Lung (tissue), 11 donors: ENCODE measurements at regions not wholly inside any gene's neighbourhood (a gene's known extent, or its start where the extent isn't known, plus 50 kb on each side); places are given as distances from the start of the nearest gene placed in this dataset.

ENCODE experiments used
- ATAC-seq: fragments of 200-7000 bp; cut with Tn5 transposase; one replicate; pipeline ENCODE4 v1.9.1; 2020; ENCODE audit warnings: moderate number of reproducible peaks; ENCODE audit not compliant: insufficient read depth, low FRiP score
- DNase-seq, 3 donors: peaks; one replicate each; pipeline ENCODE4 v3.0.0-alpha.2; 2013 to 2017
- H3K27ac ChIP-seq, 2 donors: one replicate each; pipeline ENCODE4 v1.5.1; 2013; ENCODE audit warnings: mild to moderate bottlenecking in 2 of 2, moderate library complexity in 2 of 2, control low read depth in 1 of 2, inconsistent platforms in 1 of 2, low read depth in 1 of 2, low read length in 1 of 2
- H3K27me3 ChIP-seq, 3 donors: one replicate each; pipeline ENCODE4 v1.5.1; 2013; ENCODE audit warnings: low read length in 2 of 3; ENCODE audit not compliant: control insufficient read depth in 3 of 3, insufficient read depth in 3 of 3
- H3K36me3 ChIP-seq, 4 donors: one replicate each; pipeline ENCODE4 v1.5.1; 2013; ENCODE audit warnings: low read length in 4 of 4, mild to moderate bottlenecking in 1 of 4, moderate library complexity in 1 of 4; ENCODE audit not compliant: control insufficient read depth in 4 of 4, insufficient read depth in 4 of 4
- H3K4me1 ChIP-seq, 5 donors: one replicate each; pipeline ENCODE4 v1.5.1; 2013; ENCODE audit warnings: low read length in 5 of 5, mild to moderate bottlenecking in 2 of 5, moderate library complexity in 1 of 5; ENCODE audit not compliant: control insufficient read depth in 5 of 5, insufficient read depth in 5 of 5
- H3K4me3 ChIP-seq: one replicate; pipeline ENCODE4 v1.5.1; 2013; ENCODE audit warnings: mild to moderate bottlenecking, control low read depth, moderate library complexity
- H3K9ac ChIP-seq, 2 donors: one replicate each; pipeline ENCODE4 v1.5.1; 2013; ENCODE audit warnings: low read length in 2 of 2, control low read depth in 1 of 2; ENCODE audit not compliant: insufficient read depth in 1 of 2
- H3K9me3 ChIP-seq, 4 donors: one replicate each; pipeline ENCODE4 v1.5.1; 2013; ENCODE audit warnings: low read length in 3 of 4, mild to moderate bottlenecking in 1 of 4, moderate library complexity in 1 of 4; ENCODE audit not compliant: control insufficient read depth in 4 of 4, insufficient read depth in 3 of 4
- CTCF ChIP-seq: IDR thresholded peaks from 2 replicates; pipeline ENCODE4 v1.5.1; 2012; ENCODE audit warnings: mild to moderate bottlenecking; ENCODE audit errors: control extremely low read depth, extremely low read depth
- WGBS, 2 donors: extraction: QIAGEN DNeasy Blood & Tissue Kit; methylation state at CpG; one replicate each; pipeline ENCODE4 v1.1.7; 2013; 5-methylcytosine and 5-hydroxymethylcytosine counted together
- donor health status: control.
- donor health status: control.
- donor health status: Bipolar disorder and iron deficiency.
- donor health status: healthy.
- donor health status: DM: yes; HTN: yes; CAD: no.

GRCh38 chr14:43119672-43120071, 1387.4 kb downstream of the FSCB start:
- Histone ChIP-seq H3K27me3 (no peaks in the 10 kb centered on the region), H3K9ac (no peak overlapping the region), H3K36me3 (no peaks in the 10 kb centered on the region), H3K4me1 (no peaks in the 10 kb centered on the region), H3K27ac (no peak overlapping the region), H3K4me3 (no peak overlapping the region), H3K9me3 (peaks cover 0 to 2% (median 0%) of the 10 kb centered on the region in 4 donors)
- ATAC-seq, result no peak
- DNase-seq, result no peak
- WGBS, 2 donors, result 41 to 65% methylated on average over 1 of the region's 1 CpG
- no peak for TF ChIP-seq CTCF

- Histone ChIP-seq H3K9me3 (peaks cover 0 to 2% (median 0%) of the 10 kb centered on the region in 4 donors), H3K36me3 (no peaks in the 10 kb centered on the region), H3K27ac (no peak overlapping the region), H3K4me1 (no peaks in the 10 kb centered on the region), H3K4me3 (no peak overlapping the region), H3K27me3 (no peaks in the 10 kb centered on the region), H3K9ac (no peak overlapping the region)
- WGBS, 2 donors, result 74 to 80% methylated on average over 3 of the region's 3 CpGs
- DNase-seq, result no peak
- no peak for TF ChIP-seq CTCF
- no peak for ATAC-seq
Measured at GRCh38 chr14:43116341-43116740, 1390.7 kb downstream of the FSCB start.

GRCh38 chr14:43105305-43105704, 1401.8 kb downstream of the FSCB start:
- DNase-seq, result no peak
- WGBS, 2 donors, result 59 to 71% methylated on average over 2 of the region's 2 CpGs
- Histone ChIP-seq H3K4me1 (no peaks in the 10 kb centered on the region), H3K9me3 (no peaks in the 10 kb centered on the region), H3K36me3 (no peaks in the 10 kb centered on the region), H3K27me3 (no peaks in the 10 kb centered on the region), H3K27ac (no peak overlapping the region), H3K9ac (no peak overlapping the region), H3K4me3 (no peak overlapping the region)
- no peak for ATAC-seq
- no peak for TF ChIP-seq CTCF

- ATAC-seq, result no peak
- H3K4me1 ChIP-seq, result no peaks in the 10 kb centered on the region
- 87 to 88% methylated on average over 1 of the region's 1 CpG for WGBS, 2 donors
Measured at GRCh38 chr14:43090380-43090779, 1416.7 kb downstream of the FSCB start.

More at GRCh38 chr14:43090380-43090779, 1416.7 kb downstream of the FSCB start:
- no peaks in the 10 kb centered on the region for H3K9me3 ChIP-seq
- H3K27ac ChIP-seq, result no peak overlapping the region
- no peak overlapping the region for H3K9ac ChIP-seq
- no peaks in the 10 kb centered on the region for H3K27me3 ChIP-seq
- no peaks in the 10 kb centered on the region for H3K36me3 ChIP-seq
- no peak for TF ChIP-seq CTCF
- H3K4me3 ChIP-seq, result no peak overlapping the region
- DNase-seq, result no peak
